ENCODE measurements at regions not wholly inside any gene's neighbourhood (a gene's known extent, or its start where the extent isn't known, plus 50 kb on each side); places are given as distances from the start of the nearest gene placed in this dataset.
"Not testable (repeated sequence)": the region's sequence is repeated elsewhere in the genome, so short reads cannot be mapped to it uniquely, and the experiment has no call there.

DNA sequence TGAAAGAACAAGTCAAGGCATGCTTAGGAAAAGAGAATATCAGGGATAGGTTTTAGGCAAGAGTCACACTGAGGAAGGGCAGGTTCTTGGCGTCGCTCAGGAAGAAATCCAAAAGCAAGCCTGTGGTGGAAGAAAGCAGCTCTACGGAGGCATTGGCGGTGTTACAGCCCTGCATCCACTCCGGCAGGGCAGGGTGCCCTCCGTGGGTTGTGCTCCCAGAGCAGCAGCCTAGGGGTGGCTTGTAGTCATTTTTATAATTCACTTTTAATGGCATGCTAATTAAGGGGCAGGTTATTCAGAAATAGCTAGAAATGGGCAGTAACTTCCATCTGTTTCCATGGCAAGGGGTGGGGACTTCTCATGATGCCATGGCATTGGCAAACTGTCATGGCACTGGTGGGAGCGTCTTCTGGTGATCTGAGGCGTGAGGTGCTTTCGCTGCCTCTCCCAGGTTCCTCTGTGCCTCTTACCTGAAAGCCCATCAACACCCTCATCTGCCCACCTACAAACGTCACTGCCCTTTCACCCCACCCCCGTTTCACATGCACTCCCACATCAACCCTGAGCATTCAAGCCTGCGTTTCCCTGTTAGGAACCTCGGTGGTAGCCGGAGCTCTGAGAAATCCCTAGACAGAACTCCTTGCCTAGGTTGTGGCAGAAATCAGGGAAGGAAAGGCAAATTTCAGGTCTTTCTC, 1763.8 kb upstream of the TPTE start:
- not testable (repeated sequence) for DNase-seq

- peak in 1 of 5 experiments; percentile 9 for DNase-seq
These were observed 1762.4 kb upstream of the TPTE start for GRCh38 chr21:8758921-8759367.

DNA sequence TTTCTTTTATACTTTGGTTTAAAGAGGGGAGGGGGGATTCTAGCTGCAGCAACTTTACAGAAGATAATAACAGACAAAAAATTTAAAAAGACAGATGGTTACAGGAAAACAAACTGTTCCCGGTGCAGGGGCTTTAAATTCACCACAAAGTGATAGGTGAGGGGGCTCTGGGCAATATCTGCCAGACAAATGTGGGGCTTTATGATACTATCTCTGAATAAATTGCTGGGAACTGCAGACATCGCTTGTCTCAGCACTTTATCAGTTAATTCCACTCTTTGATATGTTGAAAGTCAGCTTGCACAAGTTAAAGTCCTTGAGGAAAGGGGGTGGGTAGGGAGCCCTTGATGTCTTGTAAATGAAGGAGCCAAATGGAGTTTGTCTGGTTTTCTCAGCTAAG, 1759.1 kb upstream of the TPTE start:
- not testable (repeated sequence) for DNase-seq

DNA sequence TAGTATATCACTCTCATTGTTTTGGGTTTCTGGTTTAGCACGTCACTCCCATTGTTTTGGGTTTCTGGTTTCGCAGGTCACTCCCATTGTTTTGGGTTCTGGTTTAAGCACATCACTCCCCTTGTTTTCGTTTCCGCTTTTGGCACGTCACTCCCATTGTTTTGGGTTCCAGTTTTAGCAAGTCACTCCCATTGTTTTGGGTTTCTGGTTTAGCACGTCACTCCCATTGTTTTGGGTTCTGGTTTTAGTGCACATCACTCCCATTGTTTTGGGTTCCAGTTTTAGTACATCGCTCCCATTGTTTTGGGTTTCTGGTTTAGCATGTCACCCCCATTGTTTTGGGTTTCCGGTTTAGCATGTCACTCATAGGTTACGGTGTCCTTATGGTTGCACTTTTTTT, 1757.0 kb upstream of the TPTE start:
- not testable (repeated sequence) for DNase-seq

GRCh38 chr21:8766142-8766541, 1755.2 kb upstream of the TPTE start:
- not testable (repeated sequence) for DNase-seq

GRCh38 chr21:8772910-8773514, 1748.4 kb upstream of the TPTE start:
- DNase-seq, result not testable (repeated sequence)

DNA sequence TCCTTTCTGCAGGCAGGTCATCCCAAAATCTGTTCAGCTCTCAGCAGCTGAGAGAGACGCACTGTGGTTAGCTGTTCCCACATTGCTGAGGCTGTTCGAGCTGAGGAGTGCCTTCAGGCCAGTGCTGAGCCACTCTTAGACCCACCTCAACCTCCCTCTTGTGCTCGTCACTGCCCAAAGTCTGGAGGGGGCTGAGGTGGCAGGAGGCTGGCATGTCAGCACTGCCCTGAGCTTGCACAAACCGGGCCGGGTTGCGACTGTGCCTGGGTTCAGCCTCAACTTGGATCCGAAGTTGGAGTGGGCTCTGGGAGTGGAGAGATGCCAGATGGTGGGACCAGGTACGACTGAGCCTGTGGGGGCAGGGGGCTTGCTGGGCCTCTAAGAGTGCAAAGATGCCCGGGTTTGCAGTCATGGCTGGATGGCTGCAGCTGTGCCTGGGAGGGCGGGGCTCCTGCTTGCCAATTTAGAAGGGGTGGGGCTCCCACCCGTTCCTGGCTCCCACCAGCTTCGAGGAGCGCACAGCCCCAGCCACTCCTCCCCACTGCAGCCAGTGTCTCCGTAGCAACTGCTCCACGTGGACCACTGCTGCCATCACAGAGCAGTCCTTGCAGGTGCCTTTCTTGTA, 1745.7 kb upstream of the TPTE start:
- not testable (repeated sequence) for DNase-seq

DNA sequence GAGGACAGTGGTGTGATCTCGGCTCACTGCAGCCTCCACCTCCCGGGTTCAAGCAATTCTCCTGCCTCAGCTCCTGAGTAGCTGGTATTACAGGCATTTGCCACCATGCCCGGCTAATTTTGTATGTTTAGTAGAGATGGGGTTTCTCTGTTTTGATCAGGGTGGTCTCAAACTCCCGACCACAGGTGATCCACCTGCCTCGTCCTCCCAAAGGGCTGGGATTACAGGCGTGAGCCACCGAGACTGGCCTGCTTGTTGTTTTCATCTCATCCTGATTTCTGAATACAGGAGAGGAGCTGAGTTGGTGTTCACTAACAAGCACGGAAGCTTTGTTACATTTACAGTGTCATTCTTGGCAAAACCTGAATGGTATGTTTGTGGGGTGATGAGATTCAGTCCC, 1744.1 kb upstream of the TPTE start:
- not testable (repeated sequence) for DNase-seq

- not testable (repeated sequence) for DNase-seq
These were observed 1742.9 kb upstream of the TPTE start for GRCh38 chr21:8778323-8779085.

DNA sequence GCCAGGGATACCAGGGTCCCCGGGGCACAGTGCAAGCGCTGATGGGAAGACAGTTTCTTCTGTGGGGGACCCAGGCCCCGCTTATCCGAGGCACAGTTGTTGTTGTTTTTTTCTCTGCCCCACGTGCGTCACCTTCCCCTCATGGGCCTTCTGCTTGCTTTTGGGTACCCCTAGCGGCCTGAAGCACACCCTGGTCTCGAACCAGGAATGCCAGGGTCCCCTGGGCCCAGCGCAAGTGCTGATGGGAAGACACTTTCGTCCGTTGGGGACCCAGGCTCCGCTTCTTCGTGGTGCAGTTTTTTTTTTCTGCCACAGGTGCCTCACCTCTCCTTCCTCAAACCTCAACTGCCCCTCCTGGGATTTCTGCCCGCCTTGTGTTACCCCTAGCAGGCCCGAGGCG, 1708.5 kb upstream of the TPTE start:
- DNase-seq, result not testable (repeated sequence)

- not testable (repeated sequence) for DNase-seq
These were observed 1687.1 kb upstream of the TPTE start for GRCh38 chr21:8834264-8834663.
